Gastroesophageal sphincter (tissue), 3 donors: ENCODE measurements at regions not wholly inside any gene's neighbourhood (a gene's known extent, or its start where the extent isn't known, plus 50 kb on each side); places are given as distances from the start of the nearest gene placed in this dataset.

Experiments
- CTCF ChIP-seq, 4 experiments: fragments of 200-600 bp in 2 of 4; fragments of 450-650 bp in 2 of 4; sonication (generic) in 1 of 4; IDR thresholded peaks; one replicate each; pipeline ENCODE4 v1.5.1; 2017 to 2019; ENCODE audit warnings: antibody characterized with exemption in 4 of 4, mild to moderate bottlenecking in 2 of 4, moderate library complexity in 2 of 4
- EP300 ChIP-seq: sonication (generic); formaldehyde crosslinking; IDR thresholded peaks from one replicate; pipeline ENCODE4 v1.6.1; 2017; ENCODE audit warnings: antibody characterized with exemption, mild to moderate bottlenecking
- POLR2A ChIP-seq, 2 donors: fragments of 450-650 bp; IDR thresholded peaks; one replicate each; pipeline ENCODE4 v1.6.1; 2017; ENCODE audit warnings: antibody characterized with exemption in 2 of 2, mild to moderate bottlenecking in 2 of 2, moderate library complexity in 1 of 2
- POLR2AphosphoS5 ChIP-seq: sonication (generic); formaldehyde crosslinking; IDR thresholded peaks from one replicate; pipeline ENCODE4 v1.6.1; 2017; ENCODE audit warnings: antibody characterized with exemption

GRCh38 chr10:128938558-128938957 lies 528.5 kb upstream of the MGMT start:
- TF ChIP-seq POLR2AphosphoS5 (no peak), POLR2A (IDR thresholded peaks at IDR 0.05) (no peak), CTCF (IDR thresholded peaks at IDR 0.05) (no peak), EP300 (no peak)
